NCI-H748 treated with DMSO at 0.1 percent for 48 hours (cell line): ENCODE measurements at regions not wholly inside any gene's neighbourhood (a gene's known extent, or its start where the extent isn't known, plus 50 kb on each side); places are given as distances from the start of the nearest gene placed in this dataset.
"Not testable (repeated sequence)": the region's sequence is repeated elsewhere in the genome, so short reads cannot be mapped to it uniquely, and the experiment has no call there.

Experiments
- DNase-seq: peaks from one replicate; lab custom pipeline; 2025; lab: John Stamatoyannopoulos, UW

GRCh38 chr5:38680094-38680825, 123.8 kb upstream of the LIFR start:
- no peak for DNase-seq

GRCh38 chr5:38681029-38681706, 124.7 kb upstream of the LIFR start:
- no peak for DNase-seq

DNA sequence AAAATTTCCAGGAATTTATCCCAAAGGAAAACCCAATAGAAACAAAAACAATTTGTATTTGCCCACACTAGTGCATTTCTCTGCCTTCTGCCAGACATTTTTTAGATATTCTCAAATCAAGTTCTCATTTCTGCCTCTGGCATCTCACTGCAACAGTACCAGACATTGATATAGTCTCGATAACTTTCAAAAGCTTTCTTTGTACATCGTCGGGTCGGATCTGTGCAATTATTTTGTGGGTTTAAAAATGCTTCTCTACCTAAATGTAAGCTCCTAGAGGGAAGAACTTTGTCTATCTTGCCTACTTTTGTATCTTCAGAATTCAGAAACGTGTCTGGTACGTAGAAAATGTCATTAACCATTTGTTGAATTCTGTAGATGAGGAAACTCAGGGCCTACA, 125.5 kb upstream of the LIFR start:
- DNase-seq: no peak

DNA sequence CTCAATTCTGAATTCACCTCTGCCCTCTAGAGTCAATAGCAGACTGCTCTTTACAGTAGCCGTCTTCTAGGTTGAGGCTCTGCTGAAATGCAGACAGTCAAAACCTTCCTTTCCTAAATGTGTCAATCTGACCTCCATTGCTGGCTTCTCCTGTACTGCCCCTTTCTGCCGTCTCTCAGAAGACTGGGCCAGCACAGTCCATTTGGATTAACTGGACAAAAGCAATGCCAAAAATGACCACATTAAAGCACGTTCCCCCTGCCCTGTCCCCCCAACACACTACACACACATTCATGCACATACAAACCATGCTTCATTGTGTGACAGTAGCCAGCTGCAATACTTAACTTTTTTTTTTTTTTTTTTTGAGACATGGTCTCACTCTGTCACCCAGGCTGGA, 130.2 kb upstream of the LIFR start:
- no peak for DNase-seq

GRCh38 chr5:38692346-38692745, 135.9 kb upstream of the LIFR start:
- no peak for DNase-seq

- DNase-seq: no peak
Observed at GRCh38 chr5:38692781-38693527, 136.5 kb upstream of the LIFR start.

- DNase-seq: peak; percentile 29
Observed at GRCh38 chr5:38695021-38695958, 138.8 kb upstream of the LIFR start.

GRCh38 chr5:38697013-38697412, 140.6 kb upstream of the LIFR start:
- DNase-seq: no peak

DNA sequence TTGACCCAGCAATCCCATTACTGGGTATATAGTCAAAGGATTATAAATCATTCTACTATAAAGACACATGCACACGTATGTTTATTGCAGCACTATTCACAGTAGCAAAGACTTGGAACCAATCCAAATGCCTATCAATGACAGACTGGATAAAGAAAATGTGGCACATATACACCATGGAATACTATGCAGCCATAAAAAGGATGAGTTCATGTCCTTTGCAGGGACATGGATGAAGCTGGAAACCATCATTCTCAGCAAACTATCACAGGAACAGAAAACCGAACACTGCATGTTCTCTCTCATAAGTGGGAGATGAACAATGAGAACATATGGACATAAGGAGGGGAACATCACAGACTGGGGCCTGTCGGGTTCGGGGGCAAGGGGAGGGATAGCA, 140.3 kb upstream of the OSMR start:
- DNase-seq: not testable (repeated sequence)

GRCh38 chr5:38706376-38706775, 139.4 kb upstream of the OSMR start:
- DNase-seq: no peak

DNA sequence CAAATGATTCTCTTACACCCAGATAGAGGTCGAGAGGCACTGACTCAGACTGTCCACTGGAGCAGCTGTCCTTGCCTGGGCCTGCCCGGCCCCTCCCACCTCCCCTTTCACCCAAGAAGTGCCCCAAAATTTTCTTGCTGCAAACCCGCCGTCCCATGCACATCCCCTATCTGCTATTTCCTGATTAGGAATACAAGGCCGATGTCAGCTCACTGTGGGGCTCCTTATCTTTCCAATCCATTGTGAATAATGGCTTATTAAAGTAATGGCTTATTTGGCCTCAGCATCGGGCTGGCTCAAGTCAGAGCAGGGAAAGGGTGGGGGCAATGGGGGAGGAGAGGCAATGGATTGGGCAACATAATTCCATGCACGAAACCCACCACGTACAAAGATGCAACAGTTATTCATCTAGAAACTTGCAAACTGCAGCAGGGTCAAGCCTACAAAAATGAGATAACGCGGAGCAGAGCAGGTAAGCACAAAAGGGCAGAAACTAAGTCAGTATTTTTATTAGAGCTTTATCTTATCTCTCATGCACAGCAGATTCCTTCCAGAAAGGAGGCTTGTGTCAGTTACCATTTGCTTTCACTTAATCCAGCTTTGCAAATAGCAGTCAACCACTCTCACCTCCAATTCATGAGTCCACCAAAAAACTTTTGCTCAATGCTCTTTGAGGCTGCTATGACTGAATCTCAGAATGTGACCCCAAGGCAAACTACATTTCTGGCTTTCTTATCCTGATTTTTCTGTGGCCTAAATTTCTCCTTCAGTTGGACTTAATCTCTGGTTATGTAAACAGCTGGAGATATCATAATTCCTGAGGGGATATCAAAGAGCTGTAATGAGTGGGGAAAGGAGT, 138.2 kb upstream of the OSMR start:
- DNase-seq: no peak

GRCh38 chr5:38709678-38710306, 136.0 kb upstream of the OSMR start:
- no peak for DNase-seq

- DNase-seq: no peak
Observed at GRCh38 chr5:38710627-38711026, 135.2 kb upstream of the OSMR start.

- DNase-seq: no peak
Observed at GRCh38 chr5:38712391-38712790, 133.4 kb upstream of the OSMR start.

DNA sequence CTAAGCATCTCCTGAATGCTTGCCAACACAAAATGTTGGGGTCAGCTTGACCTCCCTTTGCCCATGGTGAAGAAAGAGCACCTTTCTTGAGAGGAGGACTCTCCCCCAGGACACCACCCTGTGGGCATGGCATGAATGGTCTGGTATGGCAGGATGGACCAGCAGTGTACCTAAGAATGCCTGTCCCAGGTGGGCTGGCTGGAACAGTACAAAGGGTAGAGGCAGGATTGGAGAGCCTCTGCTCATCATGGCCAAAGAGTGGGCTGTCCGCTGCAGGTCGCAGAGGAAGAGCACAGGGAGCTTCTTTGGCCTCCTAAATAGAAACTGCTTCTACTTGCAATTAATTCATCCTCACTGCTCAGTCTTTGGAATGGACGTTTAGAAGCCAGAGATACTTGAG, 131.6 kb upstream of the OSMR start:
- DNase-seq: no peak

DNA sequence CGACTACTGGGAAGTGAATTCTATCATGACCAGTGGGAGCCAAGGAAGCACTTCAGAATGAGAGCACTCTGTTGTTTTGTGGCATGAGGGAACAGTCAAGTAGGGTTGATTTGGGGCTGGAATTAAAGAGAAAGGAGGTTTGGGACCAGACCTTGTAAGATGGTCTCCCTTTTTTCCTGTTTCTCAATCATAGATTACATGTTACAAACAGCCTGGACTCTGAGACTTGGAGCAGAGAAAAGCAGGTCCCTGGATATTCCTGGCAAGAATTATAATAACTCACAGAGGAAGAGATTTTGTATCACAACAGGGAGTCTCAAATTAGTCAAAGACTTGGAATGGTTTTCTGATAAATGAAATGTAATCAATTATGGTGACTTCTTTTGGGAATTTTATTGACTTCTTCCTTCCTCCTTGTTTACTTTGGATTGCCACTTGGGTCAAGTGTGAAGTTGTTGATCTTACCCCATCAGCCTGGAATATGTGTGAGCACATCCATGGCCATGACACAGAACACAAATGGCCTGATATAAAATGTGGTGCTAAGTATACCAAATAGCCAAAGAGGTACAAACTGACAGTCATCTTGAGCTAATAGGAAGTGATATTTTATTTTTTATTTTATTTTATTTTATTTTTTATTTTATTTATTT, 131.0 kb upstream of the OSMR start:
- no peak for DNase-seq

DNA sequence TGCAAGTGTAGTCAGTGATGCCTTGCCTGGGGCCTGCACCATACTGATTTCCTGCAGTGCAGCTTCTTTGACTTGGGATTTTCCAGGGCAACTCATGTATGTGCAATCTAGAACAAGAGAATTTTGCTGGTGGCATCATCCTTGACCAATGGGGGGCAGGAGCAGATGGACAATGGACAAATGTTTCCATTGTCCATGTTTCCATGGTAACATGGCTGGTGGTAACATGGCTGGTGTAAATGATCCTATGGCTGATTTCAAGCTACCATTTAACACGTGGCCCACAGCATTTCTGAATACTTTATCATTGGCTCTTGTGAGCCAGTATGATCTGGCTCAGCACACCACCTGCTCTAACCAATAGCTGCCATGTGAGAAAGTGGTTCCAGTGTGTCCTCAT, 130.1 kb upstream of the OSMR start:
- peak; percentile 64 for DNase-seq

DNA sequence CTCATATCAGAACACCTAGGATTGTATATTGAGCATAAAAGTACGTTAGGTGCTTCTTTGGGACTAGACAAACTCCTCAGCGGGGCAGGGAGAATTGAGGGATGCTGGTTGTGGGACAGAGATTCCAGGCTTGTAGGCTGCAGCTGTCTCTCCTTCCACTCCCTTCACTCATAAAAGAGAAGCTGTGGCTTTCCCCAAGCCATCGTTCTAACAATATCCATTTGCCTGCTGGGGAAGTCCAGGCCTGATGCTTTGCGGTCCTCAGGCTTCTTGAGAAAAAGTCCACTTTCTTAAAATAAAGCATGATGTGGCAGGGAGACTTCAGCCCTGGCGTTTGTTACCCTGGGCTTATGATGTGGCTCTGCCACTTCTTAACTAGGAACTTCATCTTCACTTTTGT, 129.3 kb upstream of the OSMR start:
- no peak for DNase-seq

GRCh38 chr5:38718771-38719391, 126.9 kb upstream of the OSMR start:
- no peak for DNase-seq

DNA sequence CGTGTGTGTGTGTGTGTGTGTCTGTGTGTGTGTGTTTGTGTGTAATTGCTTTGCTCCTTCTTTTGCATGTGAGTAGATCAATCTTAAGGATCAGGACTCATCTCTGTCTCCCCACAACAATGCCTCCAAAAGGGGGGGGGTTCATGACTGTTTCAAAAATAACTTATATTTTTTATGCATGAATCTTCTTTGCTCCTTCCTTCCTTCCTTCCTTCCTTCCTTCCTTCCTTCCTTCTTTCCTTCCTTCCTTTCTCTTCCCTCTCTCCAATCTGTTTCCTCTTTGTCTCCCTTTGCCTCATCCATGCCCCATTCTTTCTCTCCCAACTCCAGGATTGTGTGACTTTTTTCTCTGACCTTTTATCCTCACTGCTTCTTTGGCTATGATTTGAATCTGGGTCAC, 126.4 kb upstream of the OSMR start:
- no peak for DNase-seq
